GM21390 (cell line): ENCODE measurements at regions not wholly inside any gene's neighbourhood (a gene's known extent, or its start where the extent isn't known, plus 50 kb on each side); places are given as distances from the start of the nearest gene placed in this dataset.
"Not testable (repeated sequence)": the region's sequence is repeated elsewhere in the genome, so short reads cannot be mapped to it uniquely, and the experiment has no call there.

Experiments used
- ATAC-seq: cut with Tn5 transposase; IDR thresholded peaks from one replicate; pipeline ENCODE4 v1.9.1; 2021; ENCODE audit not compliant: unreplicated experiment

DNA sequence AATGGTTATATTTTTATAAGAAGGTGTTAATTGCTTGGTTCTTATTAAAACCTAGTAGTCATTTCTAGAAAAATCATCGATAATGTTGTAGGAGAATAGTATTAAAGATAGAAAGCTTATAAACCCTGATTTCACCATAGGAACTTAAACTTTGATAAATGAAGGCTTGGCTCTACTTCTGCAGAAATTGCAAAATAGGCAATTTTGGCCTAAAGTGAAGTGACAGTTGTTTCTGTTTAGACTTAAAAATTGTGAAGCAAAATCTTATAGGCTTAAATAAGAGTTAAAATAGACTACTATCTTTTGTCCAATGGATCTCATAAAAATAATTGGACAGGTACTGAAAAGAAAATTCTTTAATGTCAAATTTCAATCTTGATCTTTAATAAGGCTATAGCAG lies 321.6 kb upstream of the FZD8 start:
- no peak for ATAC-seq

DNA sequence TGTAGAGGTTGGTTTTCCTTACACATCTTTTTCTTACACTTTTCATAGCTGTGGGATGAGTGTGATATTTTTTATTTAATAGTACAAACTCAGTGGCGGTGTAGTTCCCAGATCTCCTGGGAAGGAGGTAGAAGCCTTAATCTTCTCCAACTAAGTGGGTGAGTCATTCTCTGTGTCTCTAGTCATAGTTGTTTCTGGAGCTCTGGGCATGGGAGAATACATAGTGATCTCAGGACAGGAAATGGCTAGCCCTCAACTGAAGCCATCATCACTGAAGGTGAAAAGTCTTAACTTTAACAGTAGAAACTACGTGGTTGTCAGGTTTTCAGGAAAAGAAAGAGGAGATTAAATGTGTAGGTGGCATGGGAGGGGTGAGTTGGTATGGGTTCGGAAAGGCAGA lies 319.4 kb upstream of the FZD8 start:
- ATAC-seq = no peak

DNA sequence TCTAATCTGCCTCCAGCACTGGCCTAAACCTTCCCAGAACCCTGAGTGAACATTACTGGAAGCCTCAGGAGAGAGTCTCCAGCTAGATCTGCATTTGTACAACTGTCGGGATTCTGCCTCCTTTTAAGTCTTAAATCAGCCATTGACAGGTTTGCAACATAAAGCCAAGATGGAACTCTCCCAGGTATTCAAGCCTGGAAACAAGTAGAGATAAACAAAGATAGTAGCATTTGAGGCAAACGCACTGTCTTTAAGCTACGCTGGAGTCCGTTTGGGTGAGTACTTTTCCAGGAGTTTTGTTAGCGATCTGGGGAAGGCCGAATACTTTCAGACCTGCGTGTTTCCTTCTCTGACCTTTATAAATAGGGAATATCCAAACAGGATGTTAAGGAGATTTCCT lies 317.2 kb upstream of the FZD8 start:
- ATAC-seq = no peak

DNA sequence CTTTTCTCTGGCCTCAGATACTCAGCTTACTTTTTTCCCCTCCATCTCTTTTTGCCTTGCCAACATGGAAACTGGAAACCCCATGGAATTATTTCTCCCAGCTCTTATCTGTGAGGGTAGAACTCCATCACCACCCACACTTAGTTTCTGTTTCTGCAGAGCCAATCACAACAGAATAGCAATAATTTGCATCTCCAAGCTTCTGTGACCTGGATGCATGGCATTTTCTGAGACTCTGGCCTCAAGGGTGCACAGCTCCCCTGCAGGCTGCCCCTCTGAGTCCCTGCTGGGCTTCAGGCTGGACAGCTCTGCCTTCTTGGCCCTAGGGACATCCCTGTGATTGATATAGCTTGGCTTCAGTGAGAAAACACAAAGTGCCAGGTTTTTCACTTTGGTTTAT lies 316.5 kb upstream of the FZD8 start:
- not testable (repeated sequence) for ATAC-seq

DNA sequence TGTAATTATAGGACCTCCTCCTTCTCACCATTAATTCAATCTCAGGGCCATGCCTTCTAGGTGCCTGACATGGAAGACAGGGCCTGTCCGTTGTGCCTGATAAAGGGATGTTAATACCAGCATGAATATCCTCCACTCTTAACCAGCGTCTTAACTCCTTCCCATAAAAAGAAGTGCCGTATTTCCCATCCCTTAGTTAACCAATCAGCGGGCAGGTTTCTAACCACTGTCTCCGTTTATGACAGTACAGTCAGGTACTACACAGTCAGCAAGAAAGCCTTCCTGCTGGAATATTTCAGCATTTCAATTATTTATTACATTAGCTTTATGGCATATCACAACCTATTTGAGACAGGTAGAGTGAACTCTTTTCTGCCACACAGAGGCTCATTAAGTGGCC lies 308.6 kb upstream of the FZD8 start:
- no peak for ATAC-seq

DNA sequence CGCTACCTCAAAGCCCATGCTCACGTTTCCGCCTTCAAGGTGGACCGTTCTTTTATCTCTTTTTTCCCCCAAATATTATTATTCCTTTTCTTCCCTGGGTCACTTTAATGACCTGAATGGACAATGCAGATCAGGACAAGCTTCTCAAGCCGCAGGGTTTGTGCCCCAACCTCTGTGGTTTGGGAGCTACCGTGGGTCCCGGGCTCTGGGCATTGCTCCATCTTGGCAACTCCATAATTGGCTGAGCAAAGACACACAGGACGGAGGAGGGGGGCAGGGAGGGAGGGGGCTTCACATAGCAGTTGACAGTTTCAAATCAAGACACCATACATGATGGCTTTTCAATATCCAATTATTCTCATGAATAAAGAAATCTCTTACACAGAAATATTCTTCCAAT lies 308.1 kb upstream of the FZD8 start:
- no peak for ATAC-seq

DNA sequence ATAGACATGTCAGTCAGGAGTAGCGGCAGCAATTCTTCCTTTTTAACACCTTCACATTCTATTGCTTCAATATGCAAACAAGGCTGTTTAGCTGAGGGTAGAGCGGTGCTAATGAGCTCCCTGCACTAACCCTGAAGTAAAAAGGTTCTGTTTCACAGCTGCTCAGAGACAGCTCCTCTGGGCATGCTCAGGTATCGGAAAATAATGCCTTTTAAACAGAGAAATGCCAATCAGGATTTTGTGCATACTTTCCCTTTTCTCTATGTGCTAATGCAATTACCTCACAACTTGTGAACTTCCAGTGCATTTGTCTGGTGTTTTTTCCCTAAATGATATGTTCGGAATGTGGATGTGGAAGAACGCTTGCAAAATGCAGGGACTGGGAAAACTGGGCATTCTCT lies 307.7 kb upstream of the FZD8 start:
- no peak for ATAC-seq

DNA sequence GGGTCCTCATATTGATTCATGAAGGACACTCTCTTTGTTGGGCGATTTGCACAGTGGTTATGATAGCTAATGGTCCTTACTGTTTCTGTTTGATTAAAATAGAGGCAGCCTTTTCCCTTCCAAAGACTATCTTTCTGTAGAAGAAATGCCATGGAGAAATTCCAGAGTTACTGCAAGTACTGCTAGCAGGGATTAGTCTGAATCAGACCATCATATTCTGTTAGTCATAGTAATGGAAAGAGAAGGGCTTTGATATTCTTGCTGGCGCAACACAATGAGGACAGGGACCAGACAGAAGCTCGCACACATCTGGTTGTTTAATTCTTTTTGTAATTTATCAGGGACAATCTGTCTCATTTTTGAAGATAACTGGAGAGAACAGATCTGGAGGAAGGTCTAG lies 304.5 kb upstream of the FZD8 start:
- no peak for ATAC-seq

DNA sequence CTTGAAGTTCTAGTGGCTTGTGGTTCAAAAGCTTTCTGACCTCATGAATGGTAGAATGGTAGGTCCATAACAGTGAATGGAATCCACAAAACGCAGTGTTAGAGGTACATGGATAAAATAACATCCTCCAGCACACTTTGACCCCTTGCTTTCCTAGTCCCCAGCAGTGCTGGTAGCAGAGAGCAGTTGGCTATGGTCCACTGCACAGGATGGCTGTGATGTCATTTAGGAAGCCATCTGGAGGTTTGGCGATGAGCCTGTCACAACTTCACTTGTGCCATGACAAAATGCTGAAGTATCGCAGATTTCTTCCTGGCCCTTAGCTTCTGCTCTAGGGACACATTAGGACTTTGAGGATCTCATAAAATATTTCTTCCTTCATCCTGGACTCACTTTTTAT lies 300.0 kb upstream of the FZD8 start:
- ATAC-seq = no peak

DNA sequence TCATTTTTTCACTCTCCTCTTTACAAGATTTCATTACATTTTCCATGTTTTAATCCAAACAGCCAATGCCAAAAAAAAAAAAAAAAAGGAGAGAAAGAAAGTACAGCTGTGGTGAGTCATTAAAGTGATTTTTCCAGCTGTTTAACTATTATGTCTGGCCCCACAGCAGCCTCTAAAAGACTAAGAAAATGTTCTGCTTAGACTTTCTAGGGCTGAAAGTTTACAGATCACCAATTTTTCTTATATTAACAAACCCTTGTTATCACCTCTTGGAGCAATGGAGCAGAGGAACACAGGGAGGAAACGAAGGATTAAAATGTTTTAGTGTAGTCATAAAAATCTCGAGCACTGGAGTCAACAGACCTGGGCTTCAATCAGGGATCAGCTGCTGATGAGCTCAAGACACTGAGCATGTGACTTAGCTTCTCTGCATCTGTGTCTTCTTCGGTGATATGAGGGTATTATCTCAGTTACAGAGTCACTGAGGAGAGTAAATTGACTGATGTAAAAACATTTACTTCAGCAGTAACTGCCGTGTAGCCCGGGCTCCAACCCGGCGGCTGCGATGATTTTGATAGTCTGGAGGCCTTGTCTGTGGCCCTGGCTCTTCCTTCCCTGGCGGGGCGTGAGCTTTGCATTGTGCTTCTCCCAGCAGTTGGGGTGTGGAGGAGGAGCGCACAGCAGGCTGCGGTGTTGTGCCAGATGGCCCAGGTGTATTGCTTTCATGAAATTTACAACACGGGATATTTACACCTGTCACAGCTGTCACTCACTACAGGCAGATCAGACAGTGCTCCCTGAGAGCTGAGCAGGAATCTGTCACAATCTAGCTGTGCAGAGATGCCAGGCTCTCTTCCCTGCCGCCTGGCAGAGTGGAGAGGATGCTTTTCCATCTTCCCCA lies 298.3 kb upstream of the FZD8 start:
- ATAC-seq = no peak

DNA sequence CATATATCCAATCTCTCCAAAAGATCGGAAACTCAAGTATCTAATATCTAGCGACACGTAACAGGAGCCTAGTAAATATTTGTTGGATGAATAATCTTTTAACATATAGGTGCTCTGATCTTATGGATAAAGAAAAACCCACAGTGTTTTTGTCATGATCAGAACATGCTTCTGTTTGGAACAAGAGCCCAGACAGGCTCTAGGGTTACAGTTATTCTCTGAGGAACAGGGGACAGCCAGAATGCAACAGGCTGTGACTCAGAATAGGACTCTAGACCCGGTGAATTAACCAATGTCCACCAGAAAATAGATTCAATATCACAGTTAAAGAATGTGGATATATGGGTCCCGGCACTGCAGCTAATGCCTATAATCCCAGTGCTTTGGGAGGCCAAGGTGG lies 296.1 kb upstream of the FZD8 start:
- no peak for ATAC-seq

DNA sequence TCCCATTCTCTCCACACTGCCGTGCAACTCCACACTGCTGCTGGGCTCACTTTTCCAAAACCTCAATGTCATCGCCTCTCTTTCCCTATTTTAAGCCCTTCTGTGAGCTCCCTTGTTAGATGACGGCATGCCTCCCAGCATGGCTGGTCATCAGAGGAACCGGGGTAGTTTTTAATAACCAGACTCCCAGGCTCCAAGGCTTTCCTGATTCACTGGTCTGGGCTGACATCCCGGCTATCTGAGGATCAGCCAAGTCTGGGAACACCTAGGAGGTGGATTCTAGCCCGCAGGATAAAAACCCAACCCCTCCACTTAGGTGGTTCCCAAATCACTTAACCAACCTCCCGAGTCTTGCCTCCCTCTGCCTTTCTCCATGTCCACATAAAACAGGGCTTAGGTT lies 295.4 kb upstream of the FZD8 start:
- no peak for ATAC-seq

DNA sequence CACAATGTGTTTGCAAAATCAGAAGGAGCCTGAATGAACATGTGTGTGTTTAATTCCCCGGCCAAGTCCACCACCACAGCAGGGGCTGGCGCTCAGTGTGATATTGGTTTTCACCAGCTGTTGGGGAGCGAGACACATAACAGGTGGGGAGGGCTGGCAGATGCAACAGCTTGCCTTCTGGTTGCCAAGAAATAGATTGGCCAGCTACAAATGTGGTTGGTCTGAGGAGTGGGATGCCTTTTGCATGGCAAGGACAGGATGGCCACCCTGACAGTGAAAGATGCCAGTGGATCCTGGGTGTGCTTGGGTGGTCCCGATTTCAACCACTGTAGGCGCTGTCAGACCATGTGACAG lies 292.5 kb upstream of the FZD8 start:
- no peak for ATAC-seq

DNA sequence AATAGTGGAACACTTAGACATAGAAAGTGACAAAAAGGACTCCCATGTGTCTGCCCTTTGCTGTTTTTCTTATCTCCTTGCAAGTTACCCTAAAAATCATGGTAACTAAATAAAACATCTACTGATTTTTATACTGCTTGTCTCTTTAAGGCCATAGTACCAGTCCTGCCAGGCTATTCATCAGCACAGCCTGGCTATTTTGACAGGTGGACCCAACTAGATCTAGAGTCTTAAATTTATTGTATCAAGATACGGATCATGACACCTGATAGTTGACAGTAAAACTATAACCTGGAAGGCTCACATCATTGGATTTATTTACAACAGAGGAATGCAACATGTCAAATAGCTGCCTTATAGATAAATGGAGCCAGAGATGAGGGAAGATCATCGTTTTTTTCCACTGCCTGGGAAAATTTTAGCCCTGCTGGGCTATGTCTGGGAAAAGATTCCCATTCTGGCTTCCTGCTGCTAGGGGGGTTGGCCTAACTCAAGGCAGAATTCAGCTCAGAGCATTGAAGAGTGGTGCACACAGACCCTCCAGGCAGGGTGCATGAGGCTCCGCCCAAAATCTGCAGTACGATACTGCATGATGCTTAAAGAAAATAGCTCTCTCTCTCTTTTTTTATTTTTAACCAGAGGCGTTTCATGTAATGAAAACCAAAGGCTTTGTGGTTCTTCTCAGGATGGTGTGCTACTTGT lies 292.0 kb upstream of the FZD8 start:
- no peak for ATAC-seq

DNA sequence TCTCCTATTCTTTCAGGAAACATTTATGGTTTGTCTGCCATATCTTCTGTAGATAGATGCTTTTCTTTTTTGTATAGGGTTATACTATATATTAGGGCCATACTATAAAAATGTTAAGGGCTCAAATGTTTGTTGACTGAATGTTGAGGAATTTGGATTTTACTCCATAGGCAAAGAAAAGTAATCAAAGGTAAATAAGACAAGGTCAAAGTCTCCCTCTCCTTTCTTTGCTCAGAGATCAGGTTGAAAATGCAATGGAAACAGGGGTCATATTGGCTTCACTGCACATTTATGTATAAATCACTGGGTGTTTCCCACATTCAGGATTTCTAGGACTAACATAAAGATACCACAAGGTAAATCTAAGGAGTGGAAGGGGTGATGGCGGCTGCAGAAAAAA lies 291.4 kb upstream of the FZD8 start:
- no peak for ATAC-seq

DNA sequence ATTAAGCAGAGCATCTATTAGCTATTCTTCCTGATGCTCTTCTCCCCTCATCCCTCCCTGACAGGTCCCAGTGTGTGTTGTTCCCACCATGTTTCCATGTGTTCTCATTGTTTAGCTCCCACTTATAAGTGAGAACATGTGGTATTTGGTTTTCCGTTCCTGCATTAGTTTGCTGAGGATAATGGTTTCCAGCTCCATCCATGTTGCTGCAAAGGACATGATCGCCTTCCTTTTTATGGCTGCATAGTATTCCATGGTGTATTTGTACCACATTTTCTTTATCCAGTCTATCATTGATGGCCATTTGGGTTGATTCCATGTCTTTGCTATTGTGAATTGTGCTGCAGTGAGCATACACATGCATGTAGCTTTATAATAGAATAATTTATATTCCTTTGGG lies 287.9 kb upstream of the FZD8 start:
- ATAC-seq = not testable (repeated sequence)

DNA sequence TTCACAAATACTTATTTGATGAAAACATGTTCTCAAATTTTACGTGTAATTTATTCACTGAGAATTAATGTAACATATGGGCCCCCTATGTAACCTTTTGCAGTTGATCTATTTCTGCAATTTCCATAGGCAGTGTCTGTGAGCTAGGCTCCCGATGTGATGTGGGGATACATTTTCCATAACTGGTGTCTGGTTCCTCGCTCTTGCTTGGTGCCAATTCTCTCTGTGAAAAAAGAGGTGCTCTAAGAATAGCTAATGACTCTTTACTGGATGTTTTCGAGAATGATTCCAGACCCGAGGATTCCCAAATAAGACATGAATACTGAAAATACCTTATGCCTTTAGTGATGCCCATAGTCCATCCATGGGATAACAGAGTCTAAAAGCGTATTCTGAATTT lies 286.7 kb upstream of the FZD8 start:
- ATAC-seq = no peak

DNA sequence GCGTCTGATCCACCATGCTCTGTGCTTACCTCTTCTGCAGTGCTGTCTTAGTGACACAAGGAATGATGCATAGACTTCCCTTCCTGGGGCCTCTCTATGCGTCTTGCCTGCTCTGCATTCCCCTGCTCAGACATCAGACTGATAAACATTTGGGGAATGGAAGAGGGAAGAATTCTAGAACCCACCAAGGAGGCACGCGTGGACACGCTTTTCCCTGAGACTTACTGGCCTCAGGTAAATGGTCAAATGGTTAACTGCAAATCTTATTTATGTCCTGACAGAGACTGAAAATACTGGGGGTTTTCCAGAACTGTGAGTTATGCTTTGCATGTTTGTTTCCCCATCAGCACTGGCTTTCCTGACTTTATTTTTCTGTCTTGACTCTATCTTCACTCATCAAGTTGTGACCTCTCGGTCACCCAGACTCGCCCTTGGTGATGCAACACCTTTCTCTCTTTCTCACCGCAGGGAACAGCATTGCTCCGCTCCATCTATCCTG lies 285.9 kb upstream of the FZD8 start:
- ATAC-seq = no peak

DNA sequence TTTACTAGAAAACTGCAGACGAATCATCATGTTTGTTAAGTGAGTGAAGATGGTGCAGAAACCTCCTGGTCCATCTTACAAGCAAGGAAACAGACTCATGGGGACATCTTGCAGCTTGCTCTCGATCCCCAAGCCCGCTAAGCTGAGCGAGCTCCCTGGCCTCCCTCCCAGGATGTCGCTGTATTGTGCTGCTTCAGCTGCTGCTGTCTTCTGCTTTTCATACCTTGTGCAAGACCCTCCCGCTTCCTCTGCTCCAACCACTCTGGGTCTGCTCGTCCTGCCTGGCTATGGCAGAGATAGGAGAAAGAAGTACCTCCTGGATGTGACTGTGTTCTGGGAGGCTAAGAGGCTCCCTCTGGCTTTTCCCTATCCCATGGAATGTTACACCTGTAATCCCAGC lies 285.2 kb upstream of the FZD8 start:
- no peak for ATAC-seq

DNA sequence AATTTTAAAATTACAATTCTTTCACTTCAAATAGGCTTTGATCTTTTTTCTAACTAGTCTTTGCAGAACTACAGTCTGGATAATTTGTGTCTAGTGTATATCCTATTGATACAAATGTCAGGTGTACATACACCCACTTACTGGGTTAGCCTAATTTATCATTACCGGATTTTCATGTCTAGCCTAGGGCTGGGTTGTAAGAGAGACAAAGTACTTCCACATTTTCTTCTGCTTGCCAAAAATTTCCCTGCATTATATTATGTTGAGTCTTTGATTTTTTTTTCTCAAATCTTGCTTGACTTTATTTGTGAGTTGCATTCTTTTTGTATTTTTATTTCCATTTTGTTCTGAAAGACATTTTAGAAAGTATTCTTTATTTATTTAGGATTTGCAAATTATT lies 284.8 kb upstream of the FZD8 start:
- ATAC-seq = no peak

DNA sequence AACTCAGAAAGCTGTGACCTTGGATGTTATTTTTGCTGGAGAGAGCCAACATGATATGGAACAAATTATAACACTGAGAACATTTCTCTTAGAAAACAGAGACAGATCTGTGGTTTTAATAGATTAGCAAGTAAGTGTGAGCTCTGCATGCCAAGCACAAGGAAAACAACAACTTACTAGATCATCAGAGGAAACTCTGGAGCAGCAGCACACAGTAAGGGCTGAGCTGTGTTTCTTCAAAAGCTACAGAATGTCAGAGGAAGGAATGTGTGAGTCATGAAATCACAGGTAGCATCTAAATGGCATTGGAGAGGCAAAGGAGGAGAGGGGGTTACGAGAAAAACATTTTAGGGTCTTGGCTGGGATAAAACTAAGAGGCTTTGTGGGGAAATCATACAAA lies 283.4 kb upstream of the FZD8 start:
- no peak for ATAC-seq

DNA sequence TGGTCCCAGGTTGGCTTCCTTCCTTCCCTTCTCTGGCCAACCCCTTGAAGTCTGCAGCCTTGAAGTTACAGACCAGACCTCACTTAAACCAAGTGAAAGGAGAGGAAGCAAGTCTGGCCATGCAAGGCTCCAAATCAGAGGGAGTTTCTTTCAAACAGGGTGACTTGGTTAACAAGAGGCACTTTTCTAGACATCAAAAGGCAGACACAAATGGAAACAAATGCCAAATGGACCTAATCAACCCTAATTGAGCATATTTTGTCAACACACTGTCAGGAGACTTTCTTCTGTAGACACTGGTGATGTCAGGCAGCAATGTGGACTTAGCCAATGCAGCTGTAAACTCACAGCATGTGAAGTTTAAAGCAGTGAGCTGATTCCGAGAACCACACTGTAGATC lies 282.7 kb upstream of the FZD8 start:
- ATAC-seq = no peak
